Gastrocnemius medialis (tissue), 4 donors: ENCODE measurements at regions not wholly inside any gene's neighbourhood (a gene's known extent, or its start where the extent isn't known, plus 50 kb on each side); places are given as distances from the start of the nearest gene placed in this dataset.

Experiments
- POLR2A ChIP-seq, 2 donors: fragments of 450-650 bp; IDR thresholded peaks; one replicate each; pipeline ENCODE4 v1.6.1; 2017; ENCODE audit warnings: antibody characterized with exemption in 2 of 2, mild to moderate bottlenecking in 2 of 2, moderate library complexity in 2 of 2
- TF ChIP-seq, protein P1 (sequence below), 5 experiments: fragments of 450-650 bp in 3 of 5; fragments of 200-600 bp in 2 of 5; sonication (generic) in 2 of 5; IDR thresholded peaks in 4 of 5; conservative IDR thresholded peaks in 1 of 5; 1 replicate in 4 of 5; 2 replicates in 1 of 5; pipeline ENCODE4 v1.5.1; 2016 to 2019; ENCODE audit warnings: antibody characterized with exemption in 5 of 5, mild to moderate bottlenecking in 3 of 5, moderate library complexity in 3 of 5

DNA sequence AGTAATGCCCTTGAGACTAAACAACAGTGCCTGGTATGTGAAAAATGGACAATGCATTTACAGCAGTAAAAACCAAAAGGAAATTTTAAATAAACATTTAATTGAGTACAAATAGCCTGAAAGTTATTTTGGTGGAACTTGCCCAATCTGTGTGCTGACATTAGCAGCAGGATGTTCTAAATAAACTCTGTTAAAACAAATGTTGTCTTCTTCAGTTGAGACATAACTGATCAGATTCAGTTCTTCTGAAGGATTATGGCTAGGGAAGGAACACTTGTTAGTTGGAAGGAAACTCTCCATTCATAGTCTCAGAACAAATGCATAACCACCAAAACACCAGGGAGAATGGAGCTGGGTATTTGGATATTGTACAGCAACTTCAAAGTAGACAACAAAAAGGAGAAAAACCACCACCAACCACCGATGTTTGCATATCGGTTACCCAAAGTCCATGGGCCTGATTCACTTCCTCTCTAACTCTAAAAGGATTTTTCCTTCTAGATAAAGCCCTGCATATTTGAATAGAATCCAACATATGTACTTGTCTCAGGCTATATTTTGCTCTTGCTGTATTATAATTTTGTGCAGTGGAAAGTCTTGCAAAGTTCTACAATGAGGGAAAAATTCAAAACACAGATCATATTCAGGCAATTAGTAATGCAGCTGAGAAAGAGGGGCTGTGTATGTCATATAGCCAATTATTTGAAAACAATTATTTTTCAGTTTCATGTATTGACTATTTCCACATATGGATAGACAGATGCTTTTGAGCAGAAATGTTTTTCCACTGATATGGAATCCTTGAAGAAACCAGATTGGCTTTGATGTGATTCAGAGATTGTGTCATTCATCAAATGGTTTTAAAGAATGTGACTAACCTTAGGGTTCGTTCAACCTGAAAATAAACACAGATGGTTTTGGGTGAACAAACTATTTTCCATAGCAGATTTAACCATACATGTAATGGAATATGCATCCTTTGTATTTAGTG, 152.2 kb upstream of the BMP4 start:
- no peak for TF ChIP-seq POLR2A (IDR thresholded peaks at IDR 0.05)
- TF ChIP-seq, protein P1, sequence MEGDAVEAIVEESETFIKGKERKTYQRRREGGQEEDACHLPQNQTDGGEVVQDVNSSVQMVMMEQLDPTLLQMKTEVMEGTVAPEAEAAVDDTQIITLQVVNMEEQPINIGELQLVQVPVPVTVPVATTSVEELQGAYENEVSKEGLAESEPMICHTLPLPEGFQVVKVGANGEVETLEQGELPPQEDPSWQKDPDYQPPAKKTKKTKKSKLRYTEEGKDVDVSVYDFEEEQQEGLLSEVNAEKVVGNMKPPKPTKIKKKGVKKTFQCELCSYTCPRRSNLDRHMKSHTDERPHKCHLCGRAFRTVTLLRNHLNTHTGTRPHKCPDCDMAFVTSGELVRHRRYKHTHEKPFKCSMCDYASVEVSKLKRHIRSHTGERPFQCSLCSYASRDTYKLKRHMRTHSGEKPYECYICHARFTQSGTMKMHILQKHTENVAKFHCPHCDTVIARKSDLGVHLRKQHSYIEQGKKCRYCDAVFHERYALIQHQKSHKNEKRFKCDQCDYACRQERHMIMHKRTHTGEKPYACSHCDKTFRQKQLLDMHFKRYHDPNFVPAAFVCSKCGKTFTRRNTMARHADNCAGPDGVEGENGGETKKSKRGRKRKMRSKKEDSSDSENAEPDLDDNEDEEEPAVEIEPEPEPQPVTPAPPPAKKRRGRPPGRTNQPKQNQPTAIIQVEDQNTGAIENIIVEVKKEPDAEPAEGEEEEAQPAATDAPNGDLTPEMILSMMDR (IDR thresholded peaks at IDR 0.05 in 4 of 5, conservative IDR thresholded peaks at IDR 0.05 in 1 of 5) = no peak
